ENCODE measurements at regions not wholly inside any gene's neighbourhood (a gene's known extent, or its start where the extent isn't known, plus 50 kb on each side); places are given as distances from the start of the nearest gene placed in this dataset.

DNA sequence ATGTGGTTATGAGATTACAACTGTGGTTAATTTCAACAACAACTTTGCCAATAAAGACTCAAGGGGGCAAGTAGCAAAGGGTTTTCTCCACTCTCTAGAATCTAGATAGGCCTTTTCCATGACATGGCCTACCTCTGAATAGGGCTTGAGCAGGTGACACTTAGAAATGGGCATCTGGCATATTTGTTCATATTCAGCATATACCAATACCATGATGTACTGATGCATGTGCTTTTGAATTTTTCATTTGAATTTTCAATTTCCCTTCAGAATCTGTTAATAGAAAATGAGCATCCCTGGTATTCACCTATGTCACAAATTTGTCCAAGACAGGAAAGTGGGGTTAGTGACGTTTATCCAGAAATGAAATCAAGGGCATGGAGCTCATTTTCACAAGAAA lies 757.5 kb upstream of the NRSN1 start:
- ATAC-seq (no peak), DNase-seq (no peak)

DNA sequence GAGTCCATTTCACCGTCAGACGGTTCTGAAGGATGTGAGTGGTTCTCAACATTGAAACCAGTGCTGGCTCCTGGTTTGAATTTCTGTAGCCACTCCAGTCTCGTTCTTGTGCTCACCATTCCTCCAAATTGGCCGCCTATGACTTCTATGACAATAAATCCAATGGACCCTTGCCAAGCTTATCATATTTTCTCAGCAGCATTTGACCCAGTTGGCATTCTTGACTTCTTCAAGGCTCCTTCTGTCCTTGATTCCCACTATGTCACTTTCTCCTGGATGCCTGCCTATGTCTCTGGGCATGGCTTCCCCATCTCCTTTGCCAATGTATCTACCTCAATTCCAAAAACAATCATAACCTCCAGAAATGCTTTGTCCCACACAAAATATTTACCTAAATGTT lies 756.0 kb upstream of the NRSN1 start:
- DNase-seq = no peak
- ATAC-seq = no peak

DNA sequence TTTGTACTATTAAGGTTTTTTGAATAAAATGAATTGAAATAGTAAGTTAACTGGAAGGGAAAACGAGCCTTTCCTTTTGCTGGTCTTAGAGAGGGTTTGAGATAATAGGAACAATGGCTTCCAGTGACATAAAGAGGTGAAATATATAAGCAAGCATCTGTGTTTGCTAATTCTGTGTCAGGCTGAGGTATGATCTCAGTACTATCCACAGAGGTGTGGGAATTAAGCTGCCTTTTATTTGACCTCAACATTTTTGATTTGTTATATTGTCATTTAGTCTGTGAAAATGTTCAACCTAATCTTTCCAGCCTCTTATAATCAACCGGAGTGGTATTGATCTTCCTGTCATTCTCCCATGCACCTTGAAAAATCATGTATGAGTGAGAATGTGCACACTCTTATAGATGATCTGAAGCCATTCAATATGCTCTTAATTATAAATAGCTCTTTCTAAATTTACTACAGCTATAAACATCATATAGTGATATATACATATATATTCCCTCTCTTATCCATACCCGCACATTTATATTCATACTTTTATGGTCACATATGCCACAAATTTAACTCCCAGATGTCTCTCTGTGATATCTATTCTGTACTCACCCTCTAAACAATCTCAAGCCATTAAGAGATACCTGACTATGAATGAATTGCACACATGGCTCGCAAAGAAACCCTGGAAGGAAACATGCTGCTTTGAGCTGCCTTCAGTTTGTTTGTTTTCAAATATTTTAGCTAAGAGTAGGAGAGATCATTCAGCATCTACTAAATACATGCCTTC lies 754.7 kb upstream of the NRSN1 start:
- DNase-seq (no peak), ATAC-seq (no peak)

DNA sequence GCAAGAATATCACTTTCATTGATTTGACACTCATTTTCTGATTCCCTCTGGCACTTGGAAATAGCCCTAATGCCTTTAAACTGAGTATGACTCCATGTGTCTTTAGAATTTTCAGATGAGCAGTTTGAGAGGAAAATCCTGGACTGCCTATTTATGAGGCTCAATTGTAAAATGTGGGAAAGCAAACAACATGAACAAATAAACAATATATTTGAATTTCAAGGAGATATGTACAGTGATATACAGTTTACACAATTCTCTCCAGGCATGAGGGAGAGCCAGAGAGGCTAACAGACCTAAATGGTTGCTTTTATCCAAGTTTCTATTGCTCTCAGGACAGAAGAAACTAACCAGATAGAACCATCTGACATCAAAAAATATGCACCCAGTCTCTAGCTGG lies 748.2 kb upstream of the NRSN1 start:
- no peak for ATAC-seq
- DNase-seq = no peak

DNA sequence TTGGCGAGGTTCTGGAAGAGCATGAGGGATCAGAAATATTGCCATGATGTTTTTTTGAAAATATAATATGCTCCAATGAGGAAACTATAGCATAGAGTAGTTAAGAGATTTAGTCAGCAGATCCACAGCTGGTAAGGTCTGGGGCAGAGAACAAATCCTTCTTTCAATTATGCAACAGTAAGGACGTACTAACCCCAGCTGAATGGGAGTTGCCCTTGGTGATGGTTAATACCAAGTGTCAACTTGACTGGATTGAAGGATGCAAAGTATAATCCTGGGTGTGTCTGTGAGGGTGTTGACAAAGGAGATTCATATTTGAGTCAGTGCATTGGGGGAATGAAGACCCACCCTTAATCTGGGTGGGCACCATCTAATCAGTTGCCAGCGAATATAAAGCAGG lies 745.5 kb upstream of the NRSN1 start:
- ATAC-seq (no peak), DNase-seq (no peak)

DNA sequence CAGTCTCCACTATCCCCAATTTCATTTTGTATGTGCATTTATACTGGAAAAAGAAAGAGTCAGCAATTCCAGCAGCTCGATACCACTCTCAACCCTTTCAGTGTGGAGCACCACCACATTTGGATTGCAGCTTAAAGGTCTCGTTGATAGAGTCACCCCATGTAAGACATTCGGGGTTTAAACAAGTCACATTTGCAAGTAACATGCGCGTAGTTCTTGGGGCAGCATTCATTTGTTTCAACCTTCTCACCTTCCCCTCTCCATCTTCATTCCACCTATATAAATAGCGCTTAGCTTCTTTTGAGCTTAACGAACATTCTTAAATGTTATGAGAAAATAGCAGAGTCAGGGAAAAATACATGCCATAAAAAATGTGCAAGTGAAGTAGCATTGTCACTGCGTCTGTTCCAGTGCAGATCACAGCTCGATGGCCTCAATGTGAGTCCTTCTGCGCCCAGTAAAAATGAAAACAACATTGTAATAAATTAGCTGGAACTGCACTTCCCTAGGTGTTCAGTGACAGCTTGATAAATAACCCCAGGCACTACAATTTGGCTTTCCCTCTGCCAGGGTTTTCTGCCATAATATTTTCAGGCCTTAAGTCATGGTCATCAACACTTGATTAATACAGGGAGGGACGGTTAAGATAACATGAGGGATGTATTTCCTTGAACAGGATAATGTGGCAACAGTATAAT lies 737.8 kb upstream of the NRSN1 start:
- ATAC-seq = no peak
- DNase-seq = no peak

DNA sequence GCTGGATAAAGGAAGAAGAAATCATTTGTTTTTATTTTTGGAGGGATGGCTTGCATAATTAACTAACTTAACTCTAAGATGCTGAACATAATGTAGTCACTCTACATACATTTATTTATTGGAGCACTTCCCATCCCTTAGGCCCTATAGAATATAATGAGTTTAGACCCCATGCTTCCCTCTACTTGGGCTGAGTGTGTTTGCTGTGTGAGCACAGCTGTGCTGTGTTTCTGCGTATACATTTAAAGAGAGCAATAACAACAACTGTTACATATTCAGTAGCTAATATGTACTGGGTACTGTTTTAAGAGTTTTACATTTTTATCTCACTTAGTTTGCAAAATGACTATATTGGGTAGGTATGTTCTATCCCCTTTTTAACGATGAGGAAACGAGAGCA lies 736.6 kb upstream of the NRSN1 start:
- ATAC-seq = no peak
- DNase-seq = no peak

DNA sequence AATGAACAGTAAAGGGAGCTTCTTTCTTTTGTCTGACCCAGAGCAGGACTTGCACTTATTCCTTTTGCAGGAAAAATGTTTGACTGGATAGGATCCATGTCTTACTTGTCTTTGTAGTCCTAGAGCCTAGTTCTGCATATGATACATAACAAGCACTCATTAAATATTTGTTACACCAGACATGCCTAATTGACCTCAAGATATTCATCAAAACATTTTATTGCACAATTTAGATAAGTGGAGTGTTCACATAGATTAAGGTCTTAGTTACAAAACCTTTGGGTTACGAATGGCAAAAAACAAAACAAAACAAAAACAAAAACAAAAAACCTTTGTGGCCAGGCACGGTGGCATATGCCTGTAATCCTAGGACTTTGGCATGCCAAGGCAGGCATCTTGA lies 735.8 kb upstream of the NRSN1 start:
- no peak for DNase-seq
- ATAC-seq = no peak

DNA sequence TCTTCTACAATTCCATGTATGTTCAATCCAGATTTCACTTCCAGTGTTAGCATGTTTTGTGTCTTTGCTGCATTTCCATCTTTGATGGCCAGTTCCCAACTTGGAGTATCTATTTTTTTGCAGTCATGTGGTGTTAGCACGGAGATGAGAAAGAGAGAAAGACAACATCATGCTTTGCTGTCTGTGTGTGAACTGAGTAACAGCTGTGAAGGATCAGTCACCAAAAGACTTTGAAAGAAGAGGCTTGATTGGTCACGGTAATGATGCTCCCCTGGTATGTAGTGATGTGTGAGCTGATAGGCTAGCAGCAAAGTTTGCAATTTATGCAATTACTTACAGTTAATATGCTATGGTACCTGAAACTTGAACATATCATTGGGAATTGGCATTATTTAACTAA lies 731.3 kb upstream of the NRSN1 start:
- DNase-seq = no peak
- no peak for ATAC-seq

DNA sequence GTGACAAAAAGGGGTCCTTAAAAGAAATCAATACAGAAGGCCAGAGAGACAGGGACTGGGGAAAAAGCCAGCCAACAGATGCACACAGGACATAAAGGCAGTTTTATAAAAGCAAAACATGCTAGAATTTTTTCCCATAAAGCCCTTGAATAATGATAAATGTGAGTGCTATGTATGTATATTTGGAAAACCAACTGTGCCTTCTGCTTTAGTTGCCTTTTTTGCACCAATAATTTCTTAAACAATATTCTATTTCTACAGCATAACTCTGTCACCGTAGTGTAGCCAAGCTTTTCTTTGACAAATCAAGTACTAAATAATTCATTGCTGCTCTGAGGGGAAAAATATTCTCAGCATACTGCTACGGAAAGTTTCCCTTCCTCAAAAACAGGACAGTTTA lies 730.6 kb upstream of the NRSN1 start:
- ATAC-seq = no peak
- DNase-seq = no peak

DNA sequence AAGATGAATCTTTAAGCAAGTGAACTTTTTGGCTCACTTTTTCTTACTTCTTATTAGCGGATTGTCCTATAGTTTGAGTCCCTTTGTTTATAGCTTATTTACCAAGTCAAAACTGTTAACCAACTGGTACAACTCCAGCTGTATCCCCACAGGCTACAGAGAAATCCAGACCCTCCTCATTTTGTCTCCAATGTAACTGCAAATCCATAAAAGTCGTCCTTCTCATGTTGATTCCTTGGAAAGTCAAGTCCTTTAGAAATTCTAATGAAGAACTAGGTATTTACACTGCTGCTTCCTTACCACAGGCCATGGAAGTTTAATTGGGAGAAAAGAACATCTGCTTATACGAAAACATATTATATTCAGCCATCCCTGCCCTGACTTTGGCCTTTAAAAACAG lies 729.1 kb upstream of the NRSN1 start:
- no peak for ATAC-seq
- DNase-seq = no peak

DNA sequence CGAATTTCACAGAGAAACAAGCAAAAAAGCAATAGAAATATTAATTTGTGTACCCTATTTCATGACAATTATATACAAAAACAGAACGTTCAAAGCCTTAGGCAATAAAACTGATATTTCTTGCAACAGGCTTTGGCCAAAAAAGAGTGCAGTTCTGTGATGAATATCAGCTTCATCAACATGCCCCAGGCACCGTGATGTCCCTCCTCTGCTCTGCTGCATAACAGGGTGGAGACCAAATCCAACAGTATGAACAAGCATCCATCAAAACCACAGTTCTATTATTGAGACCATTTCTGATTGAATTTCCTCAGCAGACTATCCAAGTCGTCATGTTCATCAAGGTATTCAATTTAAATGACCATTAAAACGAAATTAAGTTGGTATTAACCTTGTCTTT lies 722.6 kb upstream of the NRSN1 start:
- ATAC-seq (no peak), DNase-seq (no peak)

DNA sequence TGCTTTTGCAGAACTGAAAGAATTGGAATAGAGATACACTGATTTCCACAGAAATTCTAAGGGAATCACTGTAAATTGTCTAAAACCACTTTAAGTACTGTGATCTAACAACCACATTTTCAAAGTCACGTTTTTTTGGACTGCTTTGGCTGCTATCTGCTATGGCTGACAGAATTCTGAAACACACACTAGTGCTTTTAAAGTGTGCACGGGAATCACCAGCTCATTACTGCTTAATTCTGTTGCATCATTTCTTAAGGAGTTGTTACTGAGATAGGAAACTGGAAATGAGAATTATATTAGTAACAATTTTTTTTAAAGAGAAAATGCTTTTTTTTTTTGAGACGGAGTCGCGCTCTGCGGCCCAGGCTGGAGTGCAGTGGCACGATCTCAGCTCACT lies 716.5 kb upstream of the NRSN1 start:
- ATAC-seq (no peak), DNase-seq (no peak)

DNA sequence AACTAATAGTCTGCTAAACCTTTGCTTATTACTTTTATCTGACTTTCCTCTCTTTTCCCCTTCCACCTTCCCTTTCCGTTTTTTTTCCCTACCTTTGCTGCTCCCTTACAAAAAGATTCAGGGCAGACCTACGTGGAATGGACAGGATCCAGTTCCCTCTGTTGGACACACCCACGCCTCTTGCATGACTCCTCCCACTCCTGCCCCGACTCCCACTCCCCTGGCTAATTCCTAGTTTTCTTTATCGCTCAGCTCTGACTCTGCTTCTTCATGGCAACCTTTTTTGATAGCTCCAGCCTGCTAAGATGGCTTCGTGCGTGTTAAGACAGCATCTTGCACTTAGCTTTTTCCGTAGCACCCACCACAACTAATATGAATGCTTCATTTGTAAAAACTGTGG lies 715.6 kb upstream of the NRSN1 start:
- no peak for DNase-seq
- no peak for ATAC-seq

DNA sequence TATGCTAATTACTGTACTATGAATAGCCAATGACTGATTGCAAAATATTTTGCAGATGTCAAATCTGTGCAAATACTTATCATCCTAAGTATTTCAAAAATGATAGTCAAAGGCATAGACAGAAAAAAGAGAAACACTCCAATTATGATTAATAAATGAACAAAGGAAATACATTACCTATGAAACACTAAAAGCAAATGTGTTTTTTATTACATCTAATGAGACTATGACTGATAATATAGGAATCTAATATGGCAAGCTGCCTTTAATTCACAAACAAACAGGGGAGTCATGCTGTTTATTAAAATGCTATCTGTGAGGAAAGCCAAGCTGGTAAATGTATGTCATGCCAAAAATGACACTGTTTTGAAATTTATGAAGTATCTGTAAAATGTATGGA lies 713.2 kb upstream of the NRSN1 start:
- ATAC-seq = no peak
- no peak for DNase-seq

DNA sequence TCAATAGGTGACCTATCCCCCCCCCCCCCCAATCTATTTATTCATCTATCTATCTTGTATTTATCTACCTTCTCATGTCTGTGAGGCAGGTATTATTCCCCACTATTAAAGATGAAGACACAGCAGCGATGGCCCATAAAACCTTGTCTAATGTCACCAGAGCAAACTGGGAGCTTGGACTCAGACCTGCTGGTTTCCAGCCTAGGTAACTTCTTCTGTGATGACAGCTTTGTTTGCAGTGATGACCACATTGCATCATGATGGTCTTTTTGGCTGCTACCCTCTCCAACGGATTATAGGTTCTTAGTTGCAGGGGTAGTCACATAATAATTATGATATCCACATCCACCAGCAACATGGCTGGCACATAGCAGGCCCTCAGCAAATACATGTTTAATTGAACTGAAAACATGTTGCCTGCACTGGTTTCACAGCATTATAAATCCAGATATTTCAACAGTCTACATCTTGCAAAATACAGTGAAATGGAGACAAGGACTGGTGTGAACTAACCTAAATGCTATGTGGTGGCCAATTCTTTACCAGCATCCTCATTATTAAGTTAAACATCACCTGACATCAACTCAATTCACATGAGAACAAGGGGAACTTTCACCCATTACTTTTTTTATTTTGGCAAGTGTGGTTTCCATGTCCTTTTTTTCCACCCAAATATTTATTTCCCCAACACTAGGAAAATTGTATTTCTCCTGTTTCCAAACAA lies 712.5 kb upstream of the NRSN1 start:
- ATAC-seq = no peak
- no peak for DNase-seq

DNA sequence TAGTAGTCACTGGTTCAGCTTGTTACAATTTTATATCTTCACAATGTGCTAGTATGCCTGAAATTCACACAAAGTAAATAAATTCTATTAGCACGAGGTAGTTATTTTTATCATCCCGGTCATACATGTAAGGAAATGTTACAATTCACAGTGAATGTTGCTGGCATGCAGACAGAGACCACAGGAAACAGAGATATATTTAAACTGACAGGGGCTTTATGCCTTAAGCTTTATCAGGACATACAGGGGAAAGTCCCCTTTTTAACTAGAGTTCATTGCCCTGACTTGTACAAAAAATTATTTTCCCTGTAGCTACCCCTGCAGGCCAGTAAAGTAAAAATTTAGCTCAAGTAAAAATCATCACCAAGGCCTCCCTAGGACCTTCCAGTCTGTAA lies 712.0 kb upstream of the NRSN1 start:
- DNase-seq (no peak), ATAC-seq (no peak)

DNA sequence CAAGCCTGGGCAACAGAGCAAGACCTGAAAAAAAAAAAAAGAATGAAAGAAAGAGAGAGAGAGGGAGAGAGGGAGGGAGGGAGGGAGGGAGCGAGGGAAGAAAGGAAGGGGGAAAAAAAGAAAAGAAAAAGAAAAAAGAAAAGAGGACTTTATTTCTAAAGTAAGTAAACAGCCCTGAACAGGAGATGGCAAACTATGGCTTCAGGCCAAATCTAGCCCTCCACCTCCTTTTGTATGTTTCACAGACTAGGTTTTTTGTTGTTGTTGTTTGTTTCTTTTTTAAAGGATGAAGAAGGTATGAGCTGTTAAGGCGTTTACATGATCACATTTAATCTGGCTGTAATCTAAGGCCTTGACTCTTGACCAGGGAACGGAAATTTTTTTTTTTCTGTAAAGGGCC lies 711.1 kb upstream of the NRSN1 start:
- no peak for ATAC-seq
- no peak for DNase-seq

DNA sequence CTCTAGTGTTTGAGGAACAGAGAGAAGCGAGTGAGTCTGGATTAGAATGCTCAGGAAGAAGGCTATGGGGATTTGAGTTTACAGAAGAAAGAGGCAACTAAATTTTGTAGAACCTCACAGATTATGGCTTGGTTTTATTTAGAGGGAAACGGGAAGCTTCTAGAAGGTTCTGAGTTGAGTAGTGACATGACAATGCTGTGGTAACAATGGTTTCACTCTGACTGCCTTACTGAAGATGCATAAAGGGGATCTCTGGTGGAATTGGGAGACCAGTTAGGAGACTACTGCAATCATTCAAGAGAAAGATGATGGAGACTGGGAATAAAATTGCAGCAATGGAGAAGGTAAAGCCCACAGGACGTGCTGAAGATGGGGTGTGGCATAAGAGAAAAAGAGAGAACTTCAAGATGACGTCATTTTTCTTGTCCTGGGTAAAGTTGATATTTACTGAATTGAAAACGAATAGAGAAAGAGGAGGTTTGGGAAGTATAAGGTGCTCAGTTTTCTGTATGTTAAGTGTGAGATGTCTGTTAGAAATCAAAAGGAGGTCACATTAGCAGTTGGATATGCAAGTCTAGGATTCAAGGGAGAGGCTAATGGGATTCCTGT lies 710.1 kb upstream of the NRSN1 start:
- DNase-seq = no peak
- no peak for ATAC-seq

DNA sequence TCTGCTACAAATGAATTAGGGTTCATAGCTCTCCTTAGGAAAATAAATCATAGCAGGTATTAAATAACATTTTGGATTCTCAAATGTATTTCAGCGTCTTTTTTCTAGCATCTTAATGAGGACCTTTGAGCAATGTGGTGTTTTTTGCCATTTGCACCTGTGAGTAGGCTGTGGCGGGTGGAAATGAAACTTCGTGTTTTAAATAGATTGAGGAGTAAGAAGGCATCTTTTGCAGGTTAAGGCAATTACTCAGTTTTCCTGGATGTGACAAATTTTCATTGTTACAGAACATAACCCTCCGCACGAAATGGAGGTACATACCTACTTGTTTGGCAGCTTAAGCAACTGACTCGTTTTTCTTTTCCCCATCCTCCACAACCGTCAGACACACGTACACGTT lies 708.9 kb upstream of the NRSN1 start:
- no peak for DNase-seq
- ATAC-seq = no peak

DNA sequence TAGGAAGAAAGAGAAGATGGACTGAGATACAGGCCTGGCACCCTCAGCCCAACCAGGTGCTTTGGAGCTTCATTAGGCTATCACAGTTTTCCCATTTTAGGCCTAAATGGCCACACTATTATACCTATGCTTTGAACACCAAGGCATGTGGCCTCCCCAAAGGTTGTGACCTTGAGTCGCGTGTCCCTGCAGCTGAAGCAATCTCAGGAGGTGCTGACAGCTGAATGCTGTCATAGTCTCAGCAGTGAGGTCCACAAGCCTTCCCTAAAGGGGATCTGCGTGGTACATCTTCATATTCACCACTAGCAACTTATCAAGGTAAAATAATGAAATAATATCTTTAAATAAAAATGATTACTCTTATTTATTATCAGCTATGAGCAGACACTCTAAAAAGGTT lies 707.9 kb upstream of the NRSN1 start:
- ATAC-seq = no peak
- no peak for DNase-seq

DNA sequence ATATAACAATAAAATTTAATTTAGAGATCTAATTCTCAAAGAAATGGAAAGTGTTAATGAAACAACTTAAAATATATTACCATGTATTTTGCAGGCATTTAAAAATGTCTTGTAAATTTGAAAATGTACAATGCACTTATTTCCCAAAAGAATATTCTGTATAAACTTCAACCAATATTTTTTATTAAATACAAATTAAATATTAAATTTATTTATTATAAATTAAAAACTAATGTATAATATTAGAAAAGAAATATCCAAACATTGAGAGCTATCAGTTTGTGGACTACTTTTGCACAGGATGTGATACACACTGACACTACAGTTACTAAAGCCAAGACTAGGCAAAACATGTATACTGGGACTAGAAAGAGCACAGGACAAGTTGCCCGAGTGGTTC lies 707.0 kb upstream of the NRSN1 start:
- ATAC-seq (no peak), DNase-seq (no peak)

DNA sequence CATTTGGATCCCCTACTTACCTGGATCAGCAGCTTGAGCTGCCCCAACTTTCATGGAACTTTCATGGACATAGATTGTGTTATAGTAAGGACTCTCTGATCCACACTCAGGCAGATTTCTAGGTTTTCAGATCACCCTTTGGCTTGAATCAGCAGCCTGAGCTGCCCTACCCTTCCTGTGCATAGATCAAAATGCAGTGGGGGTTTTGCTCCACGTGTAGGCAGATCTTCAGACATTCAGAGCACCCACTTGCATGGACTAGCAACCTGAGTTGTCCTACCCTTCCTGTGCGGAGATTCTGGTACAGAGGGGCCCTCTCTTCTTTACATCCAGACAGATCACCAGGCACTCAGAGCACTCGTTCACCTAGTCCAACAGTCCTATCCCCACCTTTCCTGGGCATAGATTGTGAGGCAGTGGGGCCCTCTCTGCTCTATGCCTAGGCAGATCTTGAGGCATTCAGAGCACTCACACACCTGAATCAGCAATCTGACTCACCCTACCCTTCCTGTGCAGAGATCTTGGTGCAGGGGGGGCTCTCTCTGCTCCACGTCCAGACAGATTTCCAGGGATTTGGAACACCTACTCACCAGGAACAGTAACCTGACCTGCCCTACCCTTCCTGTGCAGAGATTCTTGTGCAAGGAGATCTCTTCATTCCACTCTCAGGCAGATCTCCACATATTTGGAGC lies 705.2 kb upstream of the NRSN1 start:
- ATAC-seq (no peak), DNase-seq (no peak)

Data from stimulated activated naive CD8-positive, alpha-beta T cell treated with anti-CD3 and anti-CD28 coated beads, Interleukin-15, Interleukin-2, amounts not matched to agents 100 U/mL and 50 U/mL, for 24 hours (primary cell).